Thoracic aorta (tissue), 2 donors: ENCODE measurements at regions not wholly inside any gene's neighbourhood (a gene's known extent, or its start where the extent isn't known, plus 50 kb on each side); places are given as distances from the start of the nearest gene placed in this dataset.

Experiments
- ATAC-seq: fragments of 150-250 bp; one replicate; pipeline ENCODE4 v1.8.0; 2017; ENCODE audit warnings: low read depth; ENCODE audit not compliant: insufficient number of reproducible peaks, low FRiP score
- DNase-seq: peaks from one replicate; pipeline ENCODE4 v3.0.0-alpha.2; 2020; ENCODE audit warnings: low spot score
- H3K27ac ChIP-seq, 2 donors: fragments of 200-600 bp; sonication (generic); 1 replicate in 1 of 2; 2 replicates in 1 of 2; pipeline ENCODE4 v1.5.1; 2016; ENCODE audit warnings: mild to moderate bottlenecking in 2 of 2, moderate library complexity in 2 of 2
- H3K27me3 ChIP-seq: fragments of 200-600 bp; sonication (generic); replicated peaks from 2 replicates; pipeline ENCODE4 v1.6.0; 2016; ENCODE audit warnings: mild to moderate bottlenecking; ENCODE audit not compliant: insufficient read depth
- H3K36me3 ChIP-seq: fragments of 200-600 bp; sonication (generic); one replicate; pipeline ENCODE4 v1.5.1; 2016
- H3K4me1 ChIP-seq, 2 donors: fragments of 200-600 bp; sonication (generic); 1 replicate in 1 of 2; 2 replicates in 1 of 2; pipeline versions ENCODE4 v1.5.1 to v1.6.0; 2016; ENCODE audit warnings: low read depth in 2 of 2, mild to moderate bottlenecking in 1 of 2; ENCODE audit not compliant: control insufficient read depth in 1 of 2
- H3K4me3 ChIP-seq: fragments of 200-600 bp; sonication (generic); 2 replicates; pipeline ENCODE4 v1.5.1; 2016; ENCODE audit warnings: mild to moderate bottlenecking
- H3K9me3 ChIP-seq: fragments of 200-600 bp; sonication (generic); 2 replicates; pipeline ENCODE4 v1.5.1; 2016
- TF ChIP-seq, protein P1 (sequence below): fragments of 200-600 bp; sonication (generic); IDR thresholded peaks from one replicate; pipeline ENCODE4 v1.5.1; 2019; ENCODE audit warnings: antibody characterized with exemption

- TF ChIP-seq, protein P1, sequence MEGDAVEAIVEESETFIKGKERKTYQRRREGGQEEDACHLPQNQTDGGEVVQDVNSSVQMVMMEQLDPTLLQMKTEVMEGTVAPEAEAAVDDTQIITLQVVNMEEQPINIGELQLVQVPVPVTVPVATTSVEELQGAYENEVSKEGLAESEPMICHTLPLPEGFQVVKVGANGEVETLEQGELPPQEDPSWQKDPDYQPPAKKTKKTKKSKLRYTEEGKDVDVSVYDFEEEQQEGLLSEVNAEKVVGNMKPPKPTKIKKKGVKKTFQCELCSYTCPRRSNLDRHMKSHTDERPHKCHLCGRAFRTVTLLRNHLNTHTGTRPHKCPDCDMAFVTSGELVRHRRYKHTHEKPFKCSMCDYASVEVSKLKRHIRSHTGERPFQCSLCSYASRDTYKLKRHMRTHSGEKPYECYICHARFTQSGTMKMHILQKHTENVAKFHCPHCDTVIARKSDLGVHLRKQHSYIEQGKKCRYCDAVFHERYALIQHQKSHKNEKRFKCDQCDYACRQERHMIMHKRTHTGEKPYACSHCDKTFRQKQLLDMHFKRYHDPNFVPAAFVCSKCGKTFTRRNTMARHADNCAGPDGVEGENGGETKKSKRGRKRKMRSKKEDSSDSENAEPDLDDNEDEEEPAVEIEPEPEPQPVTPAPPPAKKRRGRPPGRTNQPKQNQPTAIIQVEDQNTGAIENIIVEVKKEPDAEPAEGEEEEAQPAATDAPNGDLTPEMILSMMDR = no peak
- DNase-seq = no peak
- no peaks in the 10 kb centered on the region for H3K27me3 ChIP-seq
- H3K27ac ChIP-seq = no peak overlapping the region
- H3K36me3 ChIP-seq = no peaks in the 10 kb centered on the region
- H3K4me3 ChIP-seq = no peak overlapping the region
- no peak for ATAC-seq
- no peaks in the 10 kb centered on the region for H3K9me3 ChIP-seq
- H3K4me1 ChIP-seq = no peaks in the 10 kb centered on the region
Observed at GRCh38 chr5:107321906-107322305, 348.8 kb downstream of the EFNA5 start.

DNA sequence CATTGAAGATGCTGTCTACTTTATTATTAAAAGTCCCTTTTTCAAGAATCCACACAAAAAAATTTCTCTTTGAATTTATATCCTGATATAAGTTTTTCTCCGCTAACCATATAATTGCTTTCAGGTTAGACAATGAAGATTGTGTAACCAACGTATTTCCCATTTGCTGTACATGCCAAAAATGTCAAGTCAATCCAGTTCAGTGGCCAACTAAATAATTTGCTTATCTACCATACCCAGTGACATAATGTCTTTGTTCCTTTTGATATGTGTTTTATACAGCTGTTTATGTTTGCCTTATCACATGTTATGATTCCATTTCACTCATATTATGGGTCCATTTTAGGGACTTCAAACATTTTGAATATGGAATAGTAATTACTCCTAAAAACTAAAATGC lies 349.9 kb downstream of the EFNA5 start:
- Histone ChIP-seq H3K36me3 (no peaks in the 10 kb centered on the region), H3K9me3 (no peaks in the 10 kb centered on the region), H3K27ac (no peak overlapping the region), H3K4me3 (no peak overlapping the region), H3K4me1 (no peaks in the 10 kb centered on the region), H3K27me3 (no peaks in the 10 kb centered on the region)
- DNase-seq (no peak), ATAC-seq (no peak)
- TF ChIP-seq, protein P1 = no peak

GRCh38 chr5:107320376-107320775 lies 350.4 kb downstream of the EFNA5 start:
- TF ChIP-seq, protein P1 = no peak
- no peak for DNase-seq
- no peaks in the 10 kb centered on the region for H3K36me3 ChIP-seq
- no peaks in the 10 kb centered on the region for H3K4me1 ChIP-seq
- no peaks in the 10 kb centered on the region for H3K9me3 ChIP-seq
- H3K27ac ChIP-seq = no peak overlapping the region
- H3K27me3 ChIP-seq = no peaks in the 10 kb centered on the region
- ATAC-seq = no peak
- no peak overlapping the region for H3K4me3 ChIP-seq

DNA sequence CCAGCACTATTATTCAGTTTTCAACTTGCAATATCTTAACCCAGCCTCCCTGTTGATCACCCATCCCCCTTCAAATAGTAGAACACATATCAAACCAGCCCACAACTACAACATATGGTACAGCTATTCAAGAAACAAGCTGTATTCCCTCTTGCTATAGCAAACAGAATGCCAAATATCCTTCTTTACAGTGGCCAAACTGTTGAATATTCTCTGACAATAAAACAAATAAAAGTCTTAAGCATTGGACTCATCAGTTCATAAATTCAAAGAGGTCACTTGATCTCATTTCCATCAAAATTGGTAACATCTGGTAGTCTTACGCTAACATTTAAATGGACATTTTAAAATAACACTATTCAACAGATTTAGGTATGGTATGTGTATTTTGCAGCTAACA lies 350.8 kb downstream of the EFNA5 start:
- TF ChIP-seq, protein P1 = no peak
- Histone ChIP-seq H3K36me3 (no peaks in the 10 kb centered on the region), H3K27ac (no peak overlapping the region), H3K4me1 (no peaks in the 10 kb centered on the region), H3K4me3 (no peak overlapping the region), H3K9me3 (no peaks in the 10 kb centered on the region), H3K27me3 (no peaks in the 10 kb centered on the region)
- ATAC-seq (no peak), DNase-seq (no peak)

- no peak overlapping the region for H3K4me3 ChIP-seq
- no peak overlapping the region for H3K27ac ChIP-seq
- ATAC-seq = no peak
Observed at GRCh38 chr5:107314330-107314729, 356.4 kb downstream of the EFNA5 start.

More at GRCh38 chr5:107314330-107314729, 356.4 kb downstream of the EFNA5 start:
- Histone ChIP-seq H3K27me3 (no peaks in the 10 kb centered on the region), H3K36me3 (no peaks in the 10 kb centered on the region), H3K4me1 (peaks cover 0 to 4% of the 10 kb centered on the region in 2 donors), H3K9me3 (no peaks in the 10 kb centered on the region)
- DNase-seq = no peak
- TF ChIP-seq, protein P1 = no peak
